CD4-positive, alpha-beta T cell treated with Interleukin-6 for 4 hours (primary cell): ENCODE measurements at regions not wholly inside any gene's neighbourhood (a gene's known extent, or its start where the extent isn't known, plus 50 kb on each side); places are given as distances from the start of the nearest gene placed in this dataset.

Experiments used
- DNase-seq: peaks from one replicate; pipeline ENCODE4 v3.0.0-alpha.2; 2020; ENCODE audit warnings: mixed read lengths

GRCh38 chr16:17538927-17539326 is 68.2 kb upstream of the XYLT1 start:
- no peak for DNase-seq

GRCh38 chr16:17532338-17532995 is 61.7 kb upstream of the XYLT1 start:
- no peak for DNase-seq

- DNase-seq, result peak; percentile 53
Measured at GRCh38 chr16:17529982-17530760, 59.4 kb upstream of the XYLT1 start.

GRCh38 chr16:17526956-17527937 is 56.5 kb upstream of the XYLT1 start:
- DNase-seq, result no peak

GRCh38 chr16:17524656-17525055 is 53.9 kb upstream of the XYLT1 start:
- DNase-seq, result no peak

- no peak for DNase-seq
Measured at GRCh38 chr16:17520561-17520960, 49.8 kb upstream of the XYLT1 start.
